Mesenchymal stem cell (in vitro differentiated cells and primary cell): ENCODE measurements at regions not wholly inside any gene's neighbourhood (a gene's known extent, or its start where the extent isn't known, plus 50 kb on each side); places are given as distances from the start of the nearest gene placed in this dataset.

Experiments
- DNase-seq: peaks from one replicate; pipeline ENCODE4 v3.0.0-alpha.2; 2013
- H2AFZ ChIP-seq: one replicate; pipeline ENCODE4 v1.6.1; 2013; ENCODE audit warnings: low read depth, mild to moderate bottlenecking, control low read depth, inconsistent platforms, low read length, moderate library complexity
- H2AK5ac ChIP-seq: 2 replicates; pipeline ENCODE4 v1.6.1; 2013; ENCODE audit warnings: low read length, moderate library complexity, mild to moderate bottlenecking, inconsistent platforms; ENCODE audit not compliant: severe bottlenecking
- H2BK120ac ChIP-seq: one replicate; pipeline ENCODE4 v1.6.1; 2013; ENCODE audit warnings: low read depth, mild to moderate bottlenecking, inconsistent platforms, low read length, moderate library complexity
- H2BK12ac ChIP-seq, 2 experiments: one replicate each; pipeline ENCODE4 v1.6.1; 2013; ENCODE audit warnings: inconsistent platforms in 2 of 2, low read length in 2 of 2, mild to moderate bottlenecking in 2 of 2, moderate library complexity in 2 of 2, control low read depth in 1 of 2
- H2BK15ac ChIP-seq: one replicate; pipeline ENCODE4 v1.6.1; 2013; ENCODE audit warnings: mild to moderate bottlenecking, low read depth, inconsistent platforms; ENCODE audit not compliant: poor library complexity, severe bottlenecking
- H2BK5ac ChIP-seq: 2 replicates; pipeline ENCODE4 v1.6.1; 2013; ENCODE audit warnings: low read depth, mild to moderate bottlenecking, low read length, control low read depth, inconsistent platforms; ENCODE audit not compliant: poor library complexity, severe bottlenecking
- H3K14ac ChIP-seq, 2 experiments: one replicate each; pipeline ENCODE4 v1.6.1; 2013; ENCODE audit warnings: inconsistent platforms in 2 of 2, low read length in 2 of 2, control low read depth in 1 of 2, mild to moderate bottlenecking in 1 of 2, moderate library complexity in 1 of 2
- H3K18ac ChIP-seq, 2 experiments: one replicate each; pipeline ENCODE4 v1.6.1; 2013; ENCODE audit warnings: inconsistent platforms in 2 of 2, low read length in 2 of 2, control low read depth in 1 of 2, low read depth in 1 of 2, mild to moderate bottlenecking in 1 of 2
- H3K23ac ChIP-seq, 2 experiments: one replicate each; pipeline ENCODE4 v1.6.1; 2013; ENCODE audit warnings: inconsistent platforms in 2 of 2, low read length in 2 of 2, mild to moderate bottlenecking in 2 of 2, moderate library complexity in 2 of 2, control low read depth in 1 of 2
- H3K27ac ChIP-seq: 2 replicates; pipeline ENCODE4 v1.5.1; 2013; ENCODE audit warnings: mild to moderate bottlenecking, moderate library complexity, low read length, control low read depth, inconsistent platforms; ENCODE audit not compliant: poor library complexity, severe bottlenecking
- H3K27me3 ChIP-seq, 2 experiments: 2 replicates each; pipeline versions ENCODE4 v1.6.1 to v1.7.0; 2013; ENCODE audit warnings: low read length in 2 of 2, mild to moderate bottlenecking in 2 of 2, moderate library complexity in 2 of 2, control low read depth in 1 of 2, inconsistent platforms in 1 of 2; ENCODE audit not compliant: control insufficient read depth in 1 of 2, insufficient read depth in 1 of 2
- H3K36me3 ChIP-seq, 2 experiments: 2 replicates each; pipeline versions ENCODE4 v1.6.1 to v1.7.0; 2013; ENCODE audit warnings: low read length in 2 of 2, control low read depth in 1 of 2, inconsistent platforms in 1 of 2, low read depth in 1 of 2, mild to moderate bottlenecking in 1 of 2; ENCODE audit not compliant: insufficient read depth in 2 of 2, control insufficient read depth in 1 of 2
- H3K4ac ChIP-seq, 2 experiments: one replicate each; pipeline ENCODE4 v1.6.1; 2013; ENCODE audit warnings: inconsistent platforms in 2 of 2, low read length in 2 of 2, mild to moderate bottlenecking in 2 of 2, moderate library complexity in 2 of 2, control low read depth in 1 of 2, low read depth in 1 of 2
- H3K4me1 ChIP-seq: 2 replicates; pipeline ENCODE4 v1.6.1; 2013; ENCODE audit warnings: low read depth, low read length, control low read depth; ENCODE audit not compliant: control insufficient read depth, insufficient read depth
- H3K4me2 ChIP-seq: 2 replicates; pipeline ENCODE4 v1.6.1; 2013; ENCODE audit warnings: low read length, mild to moderate bottlenecking, inconsistent platforms; ENCODE audit not compliant: poor library complexity, severe bottlenecking
- H3K4me3 ChIP-seq, 2 experiments: 2 replicates each; pipeline versions ENCODE4 v1.5.1 to v1.7.0; 2013; ENCODE audit warnings: low read length in 2 of 2, mild to moderate bottlenecking in 2 of 2, control low read depth in 1 of 2, low read depth in 1 of 2; ENCODE audit not compliant: insufficient read depth in 1 of 2
- H3K79me1 ChIP-seq: replicated peaks from 2 replicates; pipeline ENCODE4 v1.6.1; 2013; ENCODE audit warnings: mild to moderate bottlenecking, control low read depth, low read length, inconsistent platforms; ENCODE audit not compliant: poor library complexity, severe bottlenecking
- H3K9ac ChIP-seq: 2 replicates; pipeline ENCODE4 v1.7.0; 2013; ENCODE audit warnings: mild to moderate bottlenecking, low read length, moderate library complexity
- H3K9me3 ChIP-seq: 2 replicates; pipeline ENCODE4 v1.7.0; 2013; ENCODE audit warnings: mild to moderate bottlenecking, low read length; ENCODE audit not compliant: control insufficient read depth
- H4K8ac ChIP-seq: one replicate; pipeline ENCODE4 v1.6.1; 2013; ENCODE audit warnings: inconsistent platforms, mild to moderate bottlenecking, low read length, moderate library complexity
- H4K91ac ChIP-seq: one replicate; pipeline ENCODE4 v1.6.1; 2013; ENCODE audit warnings: mild to moderate bottlenecking, low read length, inconsistent platforms
- WGBS: methylation state at CpG from one replicate; pipeline ENCODE4 v1.1.7; 2013; ENCODE audit warnings: mixed read lengths; 5-methylcytosine and 5-hydroxymethylcytosine counted together

DNA sequence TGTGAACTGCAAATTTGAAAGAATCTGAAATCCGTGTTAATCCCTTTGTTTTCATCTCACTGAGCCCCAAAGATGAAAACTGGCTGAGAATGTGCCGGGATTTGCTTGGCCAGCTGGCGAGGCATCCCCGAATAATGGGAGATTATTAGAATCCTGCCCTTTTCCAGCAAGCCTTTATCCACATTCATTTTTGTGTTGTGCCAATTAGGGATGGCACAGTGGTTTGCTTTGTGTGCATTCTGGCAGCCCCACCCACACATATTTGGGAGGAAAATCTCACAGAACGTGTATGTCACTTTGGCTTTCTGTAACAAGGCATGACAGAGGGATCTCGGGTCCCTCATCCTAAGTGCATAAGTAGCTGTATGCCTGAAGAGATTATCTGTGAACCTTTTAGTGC lies 405.8 kb upstream of the FAM98A start:
- Histone ChIP-seq H3K18ac (no peak overlapping the region), H3K9ac (no peak overlapping the region), H2BK12ac (no peak overlapping the region), H2AFZ (peak overlapping the region; percentile 4), H2BK5ac (no peak overlapping the region), H3K27me3 (no peaks in the 10 kb centered on the region), H3K27ac (no peak overlapping the region), H4K8ac (no peak overlapping the region), H3K23ac (no peak overlapping the region), H3K9me3 (no peaks in the 10 kb centered on the region), H3K4ac (no peak overlapping the region), H3K4me2 (no peak overlapping the region), H3K4me1 (no peaks in the 10 kb centered on the region), H4K91ac (no peak overlapping the region), H2BK120ac (no peak overlapping the region), H3K4me3 (no peak overlapping the region), H2BK15ac (no peak overlapping the region), H3K14ac (no peak overlapping the region), H3K36me3 (no peaks in the 10 kb centered on the region), H3K79me1 (no peaks in the 10 kb centered on the region), H2AK5ac (no peak overlapping the region)
- no peak for DNase-seq
- WGBS: 75% methylated on average over 6 of the region's 6 CpGs

- H3K4me3 ChIP-seq: no peak overlapping the region
- no peak overlapping the region for H3K14ac ChIP-seq
- no peak overlapping the region for H2BK120ac ChIP-seq
- no peak overlapping the region for H3K9ac ChIP-seq
- no peak overlapping the region for H2AFZ ChIP-seq
- no peaks in the 10 kb centered on the region for H3K9me3 ChIP-seq
- H4K8ac ChIP-seq: no peak overlapping the region
- 57% methylated on average over 4 of the region's 4 CpGs for WGBS
- no peak overlapping the region for H3K27ac ChIP-seq
- H3K36me3 ChIP-seq: no peaks in the 10 kb centered on the region
- no peak overlapping the region for H3K4me2 ChIP-seq
- no peak overlapping the region for H3K18ac ChIP-seq
- no peaks in the 10 kb centered on the region for H3K79me1 ChIP-seq
- H2BK15ac ChIP-seq: no peak overlapping the region
- H2AK5ac ChIP-seq: no peak overlapping the region
- H2BK5ac ChIP-seq: no peak overlapping the region
- H3K4me1 ChIP-seq: no peaks in the 10 kb centered on the region
- H3K23ac ChIP-seq: no peak overlapping the region
- no peak overlapping the region for H4K91ac ChIP-seq
- no peak overlapping the region for H3K4ac ChIP-seq
- no peak for DNase-seq
- H3K27me3 ChIP-seq: no peaks in the 10 kb centered on the region
- no peak overlapping the region for H2BK12ac ChIP-seq
These were observed 404.7 kb upstream of the FAM98A start for GRCh38 chr2:34003795-34004194.

GRCh38 chr2:34001557-34001956 lies 402.5 kb upstream of the FAM98A start:
- H2AFZ ChIP-seq: no peak overlapping the region
- H3K27me3 ChIP-seq: no peaks in the 10 kb centered on the region
- no peak overlapping the region for H3K27ac ChIP-seq
- no peak overlapping the region for H3K23ac ChIP-seq
- H2BK15ac ChIP-seq: no peak overlapping the region
- no peak overlapping the region for H3K9ac ChIP-seq
- H3K79me1 ChIP-seq: no peaks in the 10 kb centered on the region
- H2BK5ac ChIP-seq: no peak overlapping the region
- H3K36me3 ChIP-seq: no peaks in the 10 kb centered on the region
- H3K4me3 ChIP-seq: no peak overlapping the region
- no peak overlapping the region for H3K4ac ChIP-seq
- no peak for DNase-seq
- no peak overlapping the region for H3K4me2 ChIP-seq
- no peak overlapping the region for H2BK12ac ChIP-seq
- H4K8ac ChIP-seq: no peak overlapping the region
- H2AK5ac ChIP-seq: no peak overlapping the region
- no peak overlapping the region for H3K14ac ChIP-seq
- peaks cover 12% of the 10 kb centered on the region for H3K9me3 ChIP-seq
- H2BK120ac ChIP-seq: no peak overlapping the region
- no peak overlapping the region for H4K91ac ChIP-seq
- H3K18ac ChIP-seq: no peak overlapping the region
- WGBS: 90% methylated on average over 2 of the region's 2 CpGs
- H3K4me1 ChIP-seq: no peaks in the 10 kb centered on the region

DNA sequence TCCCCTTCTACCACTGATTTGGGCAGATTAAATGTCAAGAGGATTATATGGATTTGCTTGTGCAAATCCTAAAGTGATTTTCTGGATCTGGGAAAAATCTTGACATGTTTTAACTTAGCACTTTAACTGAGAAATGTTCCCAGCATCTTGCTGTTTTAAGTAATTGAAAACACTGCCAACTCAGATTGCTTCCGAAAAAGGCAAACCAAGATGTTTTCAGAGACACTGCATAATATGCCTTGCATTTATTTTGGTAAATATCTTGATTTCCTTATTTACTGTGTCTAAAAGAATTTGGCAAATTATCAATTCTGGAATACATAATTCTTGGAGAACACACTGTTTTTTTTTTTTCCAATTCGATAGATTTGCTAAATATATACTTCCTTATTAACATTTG lies 385.0 kb upstream of the FAM98A start:
- WGBS: 100% methylated on average over 1 of the region's 2 CpGs
- no peaks in the 10 kb centered on the region for H3K27me3 ChIP-seq
- H2AFZ ChIP-seq: no peak overlapping the region
- no peak overlapping the region for H3K14ac ChIP-seq
- H3K4me2 ChIP-seq: no peak overlapping the region
- no peak overlapping the region for H4K91ac ChIP-seq
- no peaks in the 10 kb centered on the region for H3K79me1 ChIP-seq
- H3K23ac ChIP-seq: no peak overlapping the region
- H2AK5ac ChIP-seq: no peak overlapping the region
- no peak overlapping the region for H2BK120ac ChIP-seq
- H3K4me3 ChIP-seq: no peak overlapping the region
- H3K9ac ChIP-seq: no peak overlapping the region
- no peak overlapping the region for H4K8ac ChIP-seq
- H2BK12ac ChIP-seq: no peak overlapping the region
- no peak overlapping the region for H2BK5ac ChIP-seq
- H3K27ac ChIP-seq: no peak overlapping the region
- H2BK15ac ChIP-seq: no peak overlapping the region
- H3K4me1 ChIP-seq: no peaks in the 10 kb centered on the region
- H3K18ac ChIP-seq: no peak overlapping the region
- no peak for DNase-seq
- H3K9me3 ChIP-seq: peaks cover 11% of the 10 kb centered on the region
- no peak overlapping the region for H3K4ac ChIP-seq
- H3K36me3 ChIP-seq: no peaks in the 10 kb centered on the region
